HepG2 (cell line): ENCODE measurements at regions not wholly inside any gene's neighbourhood (a gene's known extent, or its start where the extent isn't known, plus 50 kb on each side); places are given as distances from the start of the nearest gene placed in this dataset.

ENCODE experiments used
- ADNP ChIP-seq: sonication (generic); formaldehyde crosslinking; IDR thresholded peaks from 2 replicates; pipeline ENCODE4 v1.4.0; 2020; ENCODE audit warnings: missing genetic modification reagents
- AGO1 ChIP-seq: fragments of 200-400 bp; formaldehyde crosslinking; IDR thresholded peaks from 2 replicates; pipeline ENCODE4 v1.6.1; 2017; ENCODE audit warnings: mild to moderate bottlenecking, low read depth, low read length, moderate library complexity; ENCODE audit not compliant: poor library complexity, severe bottlenecking
- BRCA1 ChIP-seq: sonication (generic); formaldehyde crosslinking; IDR thresholded peaks from 2 replicates; pipeline ENCODE4 v1.4.0; 2020; ENCODE audit warnings: missing genetic modification reagents
- CENPX ChIP-seq: sonication (generic); formaldehyde crosslinking; IDR thresholded peaks from 2 replicates; pipeline ENCODE4 v1.9.0; 2021; ENCODE audit warnings: mild to moderate bottlenecking, missing genetic modification reagents, moderate library complexity
- KLF12 ChIP-seq: sonication (generic); formaldehyde crosslinking; IDR thresholded peaks from 2 replicates; pipeline ENCODE4 v1.4.0; 2020; ENCODE audit warnings: missing genetic modification reagents, borderline replicate concordance
- MAFK ChIP-seq, 2 experiments: IDR thresholded peaks in 1 of 2; conservative IDR thresholded peaks in 1 of 2; 2 replicates each; pipeline ENCODE4 v1.6.1; 2011; ENCODE audit warnings: improper control_type of control experiment in 2 of 2, low read length in 2 of 2
- NCOA2 ChIP-seq: sonication (generic); formaldehyde crosslinking; IDR thresholded peaks from 2 replicates; pipeline ENCODE4 v1.8.0; 2022; ENCODE audit warnings: inconsistent platforms
- NPAS2 ChIP-seq: sonication (generic); formaldehyde crosslinking; IDR thresholded peaks from 2 replicates; pipeline ENCODE4 v1.8.0; 2022; ENCODE audit warnings: mild to moderate bottlenecking, missing genetic modification reagents, borderline replicate concordance
- PAWR ChIP-seq: sonication (generic); formaldehyde crosslinking; IDR thresholded peaks from 2 replicates; pipeline ENCODE4 v1.4.0; 2020; ENCODE audit warnings: missing genetic modification reagents, mild to moderate bottlenecking, borderline replicate concordance
- PHF21A ChIP-seq: sonication (generic); formaldehyde crosslinking; IDR thresholded peaks from 2 replicates; pipeline ENCODE4 v1.5.0; 2020; ENCODE audit warnings: mild to moderate bottlenecking, missing genetic modification reagents
- PPARG ChIP-seq: conservative IDR thresholded peaks from 2 replicates; pipeline ENCODE4 v1.6.1; 2016; ENCODE audit warnings: missing biosample characterization, missing genetic modification reagents
- PRPF4 ChIP-seq: fragments of 200-400 bp; formaldehyde crosslinking; IDR thresholded peaks from 2 replicates; pipeline ENCODE4 v1.6.1; 2016; ENCODE audit warnings: low read length, low read depth; ENCODE audit not compliant: poor library complexity, severe bottlenecking
- SAP130 ChIP-seq: IDR thresholded peaks from 2 replicates; pipeline ENCODE4 v1.6.1; 2016; ENCODE audit warnings: low read depth
- SIX4 ChIP-seq: sonication (generic); formaldehyde crosslinking; IDR thresholded peaks from 2 replicates; pipeline ENCODE4 v1.4.0; 2020; ENCODE audit warnings: missing genetic modification reagents
- SP4 ChIP-seq: sonication (generic); formaldehyde crosslinking; IDR thresholded peaks from 2 replicates; pipeline ENCODE4 v1.8.1; 2023; ENCODE audit warnings: mild to moderate bottlenecking, missing genetic modification reagents
- SP5 ChIP-seq: IDR thresholded peaks from 2 replicates; pipeline ENCODE4 v1.6.1; 2016; ENCODE audit warnings: low read depth, borderline replicate concordance
- TCF7 ChIP-seq: sonication (generic); IDR thresholded peaks from 2 replicates; pipeline ENCODE4 v1.6.1; 2016; ENCODE audit warnings: antibody characterized with exemption, low read depth
- ZBTB3 ChIP-seq: sonication (generic); formaldehyde crosslinking; IDR thresholded peaks from 2 replicates; pipeline ENCODE4 v1.4.0; 2020; ENCODE audit warnings: low read depth, mild to moderate bottlenecking, moderate library complexity, missing genetic modification reagents, borderline replicate concordance
- ZFY ChIP-seq: sonication (generic); formaldehyde crosslinking; IDR thresholded peaks from 2 replicates; pipeline ENCODE4 v1.4.0; 2020; ENCODE audit warnings: missing genetic modification reagents
- ZNF256 ChIP-seq: sonication (generic); formaldehyde crosslinking; conservative IDR thresholded peaks from 2 replicates; pipeline ENCODE4 v1.4.0; 2020; ENCODE audit warnings: missing genetic modification reagents
- ZNF563 ChIP-seq: sonication (generic); formaldehyde crosslinking; IDR thresholded peaks from 2 replicates; pipeline ENCODE4 v1.8.0; 2022; ENCODE audit warnings: mild to moderate bottlenecking, moderate library complexity, missing genetic modification reagents
- ZNF605 ChIP-seq: sonication (generic); formaldehyde crosslinking; IDR thresholded peaks from 2 replicates; pipeline ENCODE4 v1.8.0; 2022; ENCODE audit warnings: mild to moderate bottlenecking, missing genetic modification reagents
- ZNF615 ChIP-seq: sonication (generic); formaldehyde crosslinking; IDR thresholded peaks from 2 replicates; pipeline ENCODE4 v1.5.0; 2020; ENCODE audit warnings: mild to moderate bottlenecking, missing genetic modification reagents, borderline replicate concordance
- ZNF7 ChIP-seq: IDR thresholded peaks from 2 replicates; pipeline ENCODE4 v1.6.1; 2016; ENCODE audit warnings: missing biosample characterization, missing genetic modification reagents
- ZNF761 ChIP-seq: sonication (generic); formaldehyde crosslinking; conservative IDR thresholded peaks from 2 replicates; pipeline ENCODE4 v1.4.0; 2020; ENCODE audit warnings: mild to moderate bottlenecking, missing genetic modification reagents
- ZNF766 ChIP-seq: sonication (generic); formaldehyde crosslinking; IDR thresholded peaks from 2 replicates; pipeline ENCODE4 v1.5.0; 2020; ENCODE audit warnings: missing genetic modification reagents, borderline replicate concordance
- ZNF784 ChIP-seq: sonication (generic); formaldehyde crosslinking; IDR thresholded peaks from 2 replicates; pipeline ENCODE4 v1.5.1; 2020; ENCODE audit warnings: missing genetic modification reagents, mild to moderate bottlenecking, borderline replicate concordance
- ZNF839 ChIP-seq: sonication (generic); formaldehyde crosslinking; IDR thresholded peaks from 2 replicates; pipeline ENCODE4 v1.4.0; 2020; ENCODE audit warnings: missing genetic modification reagents, mild to moderate bottlenecking, borderline replicate concordance
- TF ChIP-seq, protein P1 (sequence below): sonication (generic); formaldehyde crosslinking; IDR thresholded peaks from 2 replicates; pipeline ENCODE4 v1.5.0; 2020; ENCODE audit warnings: missing genetic modification reagents, mild to moderate bottlenecking, borderline replicate concordance
- TF ChIP-seq, protein P2 (sequence below): IDR thresholded peaks from 2 replicates; pipeline ENCODE4 v1.6.1; 2016; ENCODE audit warnings: control low read depth

- TF ChIP-seq CENPX (CRISPR knock-in tag) = no peak
- TF ChIP-seq SAP130 (CRISPR knock-in tag) = peak; percentile 63
- TF ChIP-seq ZNF615 (CRISPR knock-in tag) = no peak
- TF ChIP-seq ZNF7 (CRISPR knock-in tag) = no peak
- TF ChIP-seq ADNP (CRISPR knock-in tag) = no peak
- no peak for TF ChIP-seq ZNF839 (CRISPR knock-in tag)
- peak; percentile 81 for TF ChIP-seq NCOA2
- no peak for TF ChIP-seq SP5 (CRISPR knock-in tag)
- no peak for TF ChIP-seq NPAS2 (CRISPR knock-in tag)
- no peak for TF ChIP-seq ZNF766
- TF ChIP-seq ZNF256 (CRISPR knock-in tag) = no peak
- TF ChIP-seq AGO1 = no peak
- peak; percentile 51; the same call in 1 of the 2 replicates for TF ChIP-seq ZFY (CRISPR knock-in tag)
- TF ChIP-seq ZNF784 (CRISPR knock-in tag) = no peak
- TF ChIP-seq, protein P1, sequence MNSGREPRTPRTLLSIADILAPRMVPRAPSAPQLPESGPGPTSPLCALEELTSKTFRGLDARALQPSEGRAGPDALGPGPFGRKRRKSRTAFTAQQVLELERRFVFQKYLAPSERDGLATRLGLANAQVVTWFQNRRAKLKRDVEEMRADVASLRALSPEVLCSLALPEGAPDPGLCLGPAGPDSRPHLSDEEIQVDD (CRISPR knock-in tag) = no peak
- peak; percentile 21; the same call in 1 of the 2 replicates for TF ChIP-seq TCF7
- TF ChIP-seq PPARG = peak; percentile 72
- no peak for TF ChIP-seq ZNF761 (CRISPR knock-in tag)
- TF ChIP-seq, protein P2, sequence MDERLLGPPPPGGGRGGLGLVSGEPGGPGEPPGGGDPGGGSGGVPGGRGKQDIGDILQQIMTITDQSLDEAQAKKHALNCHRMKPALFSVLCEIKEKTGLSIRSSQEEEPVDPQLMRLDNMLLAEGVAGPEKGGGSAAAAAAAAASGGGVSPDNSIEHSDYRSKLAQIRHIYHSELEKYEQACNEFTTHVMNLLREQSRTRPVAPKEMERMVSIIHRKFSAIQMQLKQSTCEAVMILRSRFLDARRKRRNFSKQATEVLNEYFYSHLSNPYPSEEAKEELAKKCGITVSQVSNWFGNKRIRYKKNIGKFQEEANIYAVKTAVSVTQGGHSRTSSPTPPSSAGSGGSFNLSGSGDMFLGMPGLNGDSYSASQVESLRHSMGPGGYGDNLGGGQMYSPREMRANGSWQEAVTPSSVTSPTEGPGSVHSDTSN = no peak
- TF ChIP-seq ZNF605 = peak; percentile 84
- no peak for TF ChIP-seq SP4
- TF ChIP-seq PAWR (CRISPR knock-in tag) = no peak
- peak; percentile 93 to 99 for TF ChIP-seq MAFK (conservative IDR thresholded peaks at IDR 0.05 in 1 of 2, IDR thresholded peaks at IDR 0.05 in 1 of 2; ENCODE audit: low read length in 2 of 2)
- TF ChIP-seq ZBTB3 = no peak
- peak; percentile 89 for TF ChIP-seq PHF21A (CRISPR knock-in tag)
- no peak for TF ChIP-seq KLF12 (CRISPR knock-in tag)
- no peak for TF ChIP-seq BRCA1
- no peak for TF ChIP-seq PRPF4
- TF ChIP-seq SIX4 (CRISPR knock-in tag) = peak; percentile 98
- no peak for TF ChIP-seq ZNF563 (CRISPR knock-in tag)
Observed at GRCh38 chr2:179344280-179344964, 79.8 kb upstream of the SESTD1 start (continued).
